GM19351 (cell line): ENCODE measurements at regions not wholly inside any gene's neighbourhood (a gene's known extent, or its start where the extent isn't known, plus 50 kb on each side); places are given as distances from the start of the nearest gene placed in this dataset.
"Not testable (repeated sequence)": the region's sequence is repeated elsewhere in the genome, so short reads cannot be mapped to it uniquely, and the experiment has no call there.

Experiments used
- ATAC-seq: cut with Tn5 transposase; IDR thresholded peaks from one replicate; pipeline ENCODE4 v1.9.1; 2021; ENCODE audit warnings: mild to moderate bottlenecking, moderate library complexity; ENCODE audit not compliant: unreplicated experiment

DNA sequence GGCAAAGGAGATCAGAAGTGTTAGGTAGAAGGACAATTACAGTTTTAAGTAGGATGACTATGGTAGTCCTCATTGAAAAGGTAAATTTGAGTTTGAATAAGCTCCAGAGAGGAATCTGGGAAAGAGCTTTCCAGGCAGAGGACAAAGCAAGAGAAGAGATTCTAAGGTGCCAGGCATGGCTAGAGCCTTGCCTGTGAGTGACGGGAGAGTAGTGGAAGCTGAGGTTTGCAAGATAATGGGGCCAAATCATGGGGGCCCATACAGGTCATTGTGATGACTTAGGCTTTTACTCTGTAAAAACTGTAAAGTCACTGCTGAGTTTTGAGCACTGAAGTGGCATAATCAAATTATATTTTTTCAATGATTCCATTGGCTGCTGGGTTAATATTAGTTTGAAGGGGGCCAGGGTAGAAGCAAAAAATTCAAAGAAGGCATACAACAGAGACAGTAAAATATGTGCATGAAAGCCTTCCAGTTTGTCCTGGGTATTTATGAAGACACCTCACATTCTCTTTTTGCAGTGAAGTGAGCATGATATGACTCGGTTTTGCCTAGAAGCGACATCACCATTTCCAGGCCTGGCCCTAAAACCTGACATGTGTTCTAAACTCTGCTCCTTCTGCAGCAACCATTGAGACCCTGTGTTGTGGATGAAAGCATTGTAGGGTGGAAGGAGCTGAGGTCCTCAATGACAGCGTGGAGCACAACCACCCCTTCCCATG, 279.8 kb upstream of the TNC start:
- ATAC-seq = peak; percentile 62

DNA sequence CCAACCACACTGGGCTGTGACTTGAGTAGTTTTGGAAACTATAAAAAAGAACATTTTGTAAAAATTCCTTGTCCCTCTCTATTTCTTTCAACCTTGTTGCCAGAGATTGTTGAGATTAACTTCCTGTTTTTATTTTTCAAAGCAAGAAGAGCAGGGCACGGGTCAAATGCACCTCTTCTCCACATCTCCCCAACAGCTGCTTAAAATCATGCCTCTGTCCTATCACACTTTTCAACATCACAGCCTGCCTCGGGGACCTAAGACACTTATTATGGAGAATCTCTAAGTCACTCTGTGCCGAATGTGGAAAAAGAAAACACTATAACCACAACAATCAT, 280.3 kb upstream of the TNC start:
- peak; percentile 59 for ATAC-seq

DNA sequence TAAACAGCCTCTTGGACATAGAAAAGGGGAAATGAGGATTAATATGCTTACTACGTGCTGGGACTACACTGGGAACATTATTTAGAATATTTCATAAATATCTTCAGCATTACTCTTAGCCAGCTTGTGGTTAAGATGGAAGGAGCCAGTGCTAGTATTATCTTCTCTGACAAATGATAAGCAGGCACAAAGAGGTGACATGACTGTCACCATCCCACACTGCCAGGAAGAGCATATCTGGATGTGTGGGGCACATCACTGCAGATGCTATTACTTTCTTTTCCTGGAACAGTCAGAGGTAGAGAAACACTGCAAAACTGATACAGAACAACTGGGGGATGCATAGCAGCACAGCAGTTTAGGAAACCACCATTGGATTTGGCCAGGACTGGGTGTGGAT, 281.0 kb upstream of the TNC start:
- no peak for ATAC-seq

DNA sequence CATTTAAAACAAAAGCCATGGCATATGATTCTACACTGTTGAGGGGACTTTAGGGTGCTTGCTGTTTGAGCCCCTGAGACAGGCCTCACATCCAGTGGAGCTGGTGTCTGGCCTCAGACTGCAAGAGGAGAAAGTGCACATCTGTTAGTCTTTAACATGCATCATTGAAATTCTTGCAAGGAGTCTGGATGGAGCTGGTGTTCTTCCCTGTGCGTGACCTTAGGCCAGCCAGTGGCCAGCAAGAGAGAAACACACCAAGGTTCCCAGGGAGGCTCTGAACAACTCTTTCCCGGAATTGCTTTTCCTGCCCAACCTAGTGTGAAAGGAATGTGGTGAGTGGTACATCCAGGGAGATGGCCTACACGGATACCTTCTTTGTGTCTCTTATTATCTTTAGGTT, 282.8 kb upstream of the TNC start:
- ATAC-seq = no peak

DNA sequence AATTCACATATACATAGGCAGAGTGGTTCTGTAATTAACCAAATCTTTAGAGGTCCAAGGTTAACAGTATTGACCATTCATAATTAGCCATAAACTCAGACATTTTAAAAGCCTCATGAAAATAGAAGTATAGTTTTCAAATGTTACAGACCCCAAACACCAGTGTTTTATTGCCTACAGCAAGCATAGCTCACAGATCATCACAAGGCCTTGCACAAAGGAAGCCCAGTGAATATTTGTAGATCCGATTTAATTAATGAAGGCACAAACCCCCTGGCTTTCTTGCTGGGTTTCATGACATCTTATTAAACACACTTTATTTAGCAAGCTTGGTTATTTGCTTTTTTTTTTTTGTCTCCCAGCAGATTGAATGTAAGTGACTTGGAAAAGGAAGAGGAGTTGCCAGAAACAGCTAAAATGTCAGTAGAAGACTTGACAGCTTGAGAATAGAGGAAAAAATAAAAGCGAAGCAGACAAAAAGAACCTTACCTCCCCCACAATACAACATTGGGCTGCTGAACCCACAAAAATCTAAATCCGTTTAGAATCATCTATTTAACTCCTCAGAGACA, 283.9 kb upstream of the TNC start:
- ATAC-seq = no peak

DNA sequence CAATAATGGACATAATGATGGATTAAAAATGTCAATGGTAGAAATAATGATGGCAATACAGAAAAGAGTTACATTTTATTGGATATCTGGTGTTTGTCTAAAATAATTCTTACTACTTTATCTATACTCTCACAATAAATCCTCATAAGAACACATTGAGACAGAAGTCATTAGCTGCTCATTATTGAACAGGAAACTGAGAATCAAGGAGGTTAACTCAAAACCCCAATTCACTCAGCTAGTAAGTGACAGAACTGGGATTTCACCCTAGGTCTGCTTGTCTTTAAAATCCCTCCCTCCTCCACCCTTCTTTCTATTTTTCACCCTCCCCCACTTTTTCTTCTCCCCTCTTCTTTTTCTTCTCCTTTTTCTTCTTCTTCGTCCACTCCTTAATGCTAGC, 285.8 kb upstream of the TNC start:
- ATAC-seq = no peak

DNA sequence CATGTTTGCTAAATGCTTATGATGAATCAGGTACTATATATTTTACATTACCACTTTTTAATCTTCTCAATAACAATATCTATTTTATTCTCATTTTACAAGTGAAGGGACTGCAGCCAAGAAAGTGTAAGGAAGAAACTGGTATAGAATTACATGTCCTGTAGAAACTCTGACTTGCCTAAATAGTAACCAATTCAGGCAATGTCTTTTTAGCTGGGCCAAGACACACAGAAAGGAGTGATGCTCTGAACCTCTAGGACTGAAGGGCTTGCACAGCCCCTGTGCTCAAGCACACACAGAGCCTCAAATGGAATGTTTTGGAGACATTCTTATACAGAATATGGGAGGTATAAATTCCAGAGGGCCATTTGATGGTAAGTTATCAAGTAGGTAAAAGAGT, 286.4 kb upstream of the TNC start:
- no peak for ATAC-seq

DNA sequence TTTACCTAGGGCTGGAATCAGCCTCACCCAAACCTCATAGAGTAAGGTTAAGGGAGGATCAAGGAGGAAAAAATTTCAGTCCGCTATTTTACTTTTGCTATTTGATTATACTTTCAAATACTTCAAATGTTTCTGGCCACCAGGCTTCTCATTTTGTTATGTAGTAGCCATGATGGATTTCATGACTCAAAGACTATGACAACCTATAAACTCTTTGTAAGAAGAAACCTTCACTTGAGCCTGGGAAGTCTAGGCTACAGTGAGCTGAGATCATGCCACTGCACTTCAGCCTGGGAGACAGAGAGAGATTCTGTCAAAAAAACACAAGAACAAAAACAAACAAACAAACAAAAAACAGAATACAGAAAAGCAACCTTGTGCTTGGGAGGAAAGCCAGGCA, 293.6 kb upstream of the TNC start:
- no peak for ATAC-seq

DNA sequence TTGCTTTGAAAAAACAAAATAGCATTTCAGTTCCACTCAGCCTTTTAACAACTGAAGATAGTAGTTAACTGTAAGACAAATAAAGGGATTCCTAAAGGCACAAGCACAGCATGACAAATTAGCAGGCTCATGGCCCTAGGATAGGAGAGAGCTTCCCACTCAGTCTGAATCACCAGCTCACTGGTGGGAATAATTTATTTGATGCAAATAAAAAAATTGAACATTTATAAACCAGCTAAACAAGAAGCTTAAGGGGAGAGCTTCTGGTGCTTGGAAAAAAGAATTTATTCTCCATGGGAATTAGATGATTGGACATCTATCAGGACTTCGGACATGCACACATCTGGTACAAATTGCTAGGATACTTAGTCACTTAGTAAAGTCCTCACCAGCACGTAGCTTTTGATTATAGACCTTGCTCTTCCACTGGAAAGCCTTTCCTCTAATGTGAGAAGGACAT, 294.1 kb upstream of the TNC start:
- no peak for ATAC-seq

DNA sequence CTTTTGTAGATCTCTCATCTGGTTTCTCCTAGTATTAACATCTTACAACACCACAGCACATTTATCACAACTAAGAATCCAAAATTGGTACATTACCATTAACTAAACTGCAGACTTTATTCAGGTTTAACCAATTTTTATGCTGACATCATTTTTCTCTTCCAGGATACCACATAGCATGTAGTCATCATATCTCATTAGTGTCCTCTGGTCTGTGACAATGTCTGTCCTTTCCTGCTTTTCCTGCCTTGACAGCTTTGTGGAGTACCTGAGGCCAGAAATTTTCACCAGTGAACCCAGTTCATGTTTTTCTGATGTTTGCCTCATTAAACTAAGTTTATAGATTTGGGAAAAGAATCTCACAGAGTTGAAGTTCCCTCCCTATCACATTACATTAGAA, 294.7 kb upstream of the TNC start:
- ATAC-seq = no peak

DNA sequence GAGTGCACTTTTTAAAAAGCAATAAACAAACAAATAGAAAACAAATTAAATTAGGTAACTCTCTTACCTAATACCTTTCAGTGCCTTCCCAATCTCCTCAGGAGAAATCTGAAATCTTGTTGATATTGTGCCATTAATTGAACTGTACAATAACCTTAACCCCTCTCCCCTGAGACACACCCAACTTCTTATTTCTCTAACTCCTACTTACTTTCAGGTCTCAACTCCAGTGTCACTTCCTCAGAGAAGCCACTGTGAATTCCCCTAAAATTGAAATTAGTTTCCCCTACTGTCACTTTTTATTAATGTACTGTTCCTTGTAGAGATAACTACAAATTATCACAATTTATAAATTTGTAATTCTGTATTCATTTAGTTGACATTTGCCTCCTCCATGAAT, 295.3 kb upstream of the TNC start:
- peak; percentile 67 for ATAC-seq

DNA sequence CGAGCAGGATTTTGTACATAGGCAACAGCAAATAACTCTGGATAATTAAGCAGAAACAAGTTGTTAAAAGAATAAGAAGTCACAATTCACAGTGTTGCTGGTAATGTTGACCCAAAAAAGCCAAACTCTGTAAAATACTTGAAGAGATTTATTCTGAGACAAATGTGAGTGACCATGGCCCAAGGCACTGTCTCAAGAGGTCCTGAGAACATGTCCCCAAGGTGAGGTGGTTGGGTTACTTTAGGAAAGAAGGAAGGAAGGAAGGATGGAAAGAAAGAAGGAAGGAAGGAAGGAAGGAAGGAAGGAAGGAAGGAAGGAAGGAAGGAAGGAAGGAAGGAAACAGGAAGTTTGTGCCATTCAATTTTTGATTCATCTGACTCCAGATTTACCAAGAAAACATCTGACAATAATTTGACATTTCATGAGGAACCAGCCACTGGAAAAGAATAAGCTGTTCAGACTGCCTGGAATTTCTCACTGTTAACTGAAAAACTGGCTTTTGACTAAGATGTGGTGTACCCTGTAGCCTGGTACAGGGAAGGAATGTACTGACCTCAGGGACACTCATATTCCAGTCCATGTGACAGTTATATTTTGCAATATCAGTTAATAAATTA, 295.9 kb upstream of the TNC start:
- peak; percentile 6 for ATAC-seq

DNA sequence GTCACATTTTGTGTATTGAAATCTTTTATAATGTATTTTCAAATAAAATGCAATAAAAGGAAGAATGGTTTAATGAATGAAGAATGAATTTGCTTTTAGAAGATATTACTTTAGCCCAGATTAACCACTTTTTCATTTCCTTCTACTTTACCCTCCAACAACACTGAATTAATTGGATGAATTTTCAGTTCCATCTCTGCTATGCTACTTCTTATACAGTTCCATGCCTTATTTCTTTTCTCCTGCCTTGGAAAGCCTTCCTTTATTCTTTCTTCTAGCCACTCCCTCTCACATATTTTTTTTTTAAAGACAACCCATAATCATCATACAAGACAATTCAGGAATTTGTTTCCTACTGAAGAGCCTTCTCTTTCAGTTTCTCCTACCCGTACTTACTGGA, 296.6 kb upstream of the TNC start:
- no peak for ATAC-seq

DNA sequence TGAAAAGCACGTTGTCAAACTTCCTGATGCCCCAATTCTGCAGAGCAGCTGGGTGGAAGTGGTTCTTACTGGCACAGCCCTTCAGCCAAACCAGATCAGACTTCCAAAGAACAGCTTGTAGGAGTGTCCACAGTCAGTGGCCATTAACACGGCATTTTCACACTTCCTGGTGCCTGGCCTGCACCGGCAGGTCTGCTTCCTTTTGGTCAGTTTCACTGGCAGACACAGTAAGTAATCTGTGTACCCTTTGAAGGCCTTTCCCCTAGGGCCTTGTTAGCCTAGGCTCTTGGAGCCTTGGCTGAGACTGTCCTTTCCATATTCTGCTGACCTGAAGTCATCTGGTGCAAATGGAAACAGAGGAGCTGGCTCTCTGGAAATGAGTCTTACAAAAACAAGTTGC, 297.5 kb upstream of the TNC start:
- no peak for ATAC-seq

DNA sequence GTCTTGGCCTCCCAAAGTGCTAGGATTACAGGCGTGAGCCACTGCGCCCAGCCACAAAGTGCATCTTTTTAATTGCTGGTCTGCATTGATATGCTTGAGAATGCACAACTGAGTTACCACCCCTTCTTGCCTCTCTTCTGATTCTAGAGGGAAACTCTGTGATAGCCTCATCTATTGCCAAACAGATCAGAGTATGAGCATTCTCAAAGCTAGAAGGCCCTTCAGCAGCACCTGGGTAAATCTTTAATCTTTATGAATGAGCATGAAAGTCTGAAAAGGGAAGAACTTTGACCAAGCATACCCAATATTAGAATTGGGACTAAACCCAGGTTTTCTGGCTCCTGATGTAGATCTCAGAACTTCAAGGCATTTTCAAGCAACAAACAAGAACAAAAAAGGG, 298.3 kb upstream of the TNC start:
- ATAC-seq = no peak

DNA sequence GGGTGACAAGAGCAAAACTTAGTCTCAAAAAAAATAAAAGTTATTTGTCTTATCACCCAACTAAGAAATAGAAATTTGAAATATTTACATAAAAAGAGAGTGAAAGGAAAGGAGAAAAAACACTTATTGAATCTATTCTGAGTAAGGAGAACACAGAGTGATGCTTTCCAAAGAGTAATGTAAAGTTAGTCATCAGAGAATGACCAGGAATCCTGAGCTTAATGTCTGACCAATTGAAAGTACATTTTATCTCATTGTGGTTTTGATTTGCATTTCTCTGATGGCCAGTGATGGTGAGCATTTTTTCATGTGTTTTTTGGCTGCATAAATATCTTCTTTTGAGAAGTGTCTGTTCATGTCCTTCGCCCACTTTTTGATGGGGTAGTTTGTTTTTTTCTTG, 300.2 kb upstream of the TNC start:
- ATAC-seq = not testable (repeated sequence)

DNA sequence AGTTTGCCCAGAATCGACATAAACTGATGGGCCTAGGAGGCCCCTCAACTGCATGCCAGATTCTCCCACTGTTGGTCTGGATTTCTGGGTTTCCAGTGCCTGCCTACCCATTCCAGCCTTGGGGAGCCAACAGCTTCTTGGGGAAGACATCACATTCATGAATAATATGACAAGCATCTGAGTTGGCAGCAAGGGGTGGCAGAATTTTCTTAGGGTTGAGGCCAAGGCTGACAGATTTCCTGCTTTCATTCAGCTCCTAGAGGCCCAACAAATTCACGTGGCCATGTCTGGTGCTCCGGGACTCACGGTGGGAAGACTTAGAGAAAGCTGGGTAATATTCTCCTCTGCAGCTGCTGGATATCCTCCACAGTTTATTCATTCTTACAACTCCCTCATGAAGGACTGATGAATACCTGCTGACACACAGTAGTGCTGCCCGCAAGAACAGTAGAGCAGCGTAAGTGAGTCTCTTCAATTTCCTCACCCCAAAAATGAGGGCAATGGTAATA, 305.0 kb upstream of the TNC start:
- no peak for ATAC-seq

DNA sequence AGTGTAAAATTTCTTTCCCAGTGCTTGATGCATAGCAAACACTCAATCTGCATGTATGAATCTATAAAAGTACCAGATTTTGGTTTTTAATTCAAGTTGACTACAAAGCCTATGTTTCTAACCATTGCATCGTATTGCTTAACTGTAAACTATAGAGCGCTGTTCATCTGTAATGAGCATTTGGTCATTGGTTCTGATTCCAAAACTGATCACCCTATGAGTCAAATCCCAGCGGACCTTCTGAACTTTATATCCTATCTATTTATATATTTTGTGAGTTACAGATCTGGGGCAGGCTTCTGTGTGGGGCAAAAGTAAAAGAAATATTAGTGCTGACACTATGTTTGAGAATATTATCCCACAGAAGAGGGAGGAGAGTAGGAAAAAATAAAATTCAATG, 305.7 kb upstream of the TNC start:
- no peak for ATAC-seq

DNA sequence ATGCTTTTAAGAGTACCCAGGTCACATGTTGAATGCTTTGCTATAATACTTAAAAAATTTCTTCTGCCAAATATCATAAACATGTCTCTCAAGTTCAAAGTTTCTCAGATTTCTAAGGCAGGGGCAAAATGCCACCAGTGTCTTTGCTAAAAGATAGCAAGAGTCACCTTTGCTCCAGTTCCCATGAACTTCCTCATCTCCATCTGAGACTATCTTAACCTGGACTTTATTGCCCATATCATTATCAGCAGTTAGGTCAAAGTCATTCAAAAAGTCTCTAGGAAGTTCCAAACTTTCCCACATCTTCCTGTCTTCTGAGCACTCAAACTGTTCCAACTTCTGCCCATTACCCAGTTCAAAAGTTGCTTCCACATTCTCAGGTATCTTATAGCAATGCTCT, 307.6 kb upstream of the TNC start:
- ATAC-seq = no peak

DNA sequence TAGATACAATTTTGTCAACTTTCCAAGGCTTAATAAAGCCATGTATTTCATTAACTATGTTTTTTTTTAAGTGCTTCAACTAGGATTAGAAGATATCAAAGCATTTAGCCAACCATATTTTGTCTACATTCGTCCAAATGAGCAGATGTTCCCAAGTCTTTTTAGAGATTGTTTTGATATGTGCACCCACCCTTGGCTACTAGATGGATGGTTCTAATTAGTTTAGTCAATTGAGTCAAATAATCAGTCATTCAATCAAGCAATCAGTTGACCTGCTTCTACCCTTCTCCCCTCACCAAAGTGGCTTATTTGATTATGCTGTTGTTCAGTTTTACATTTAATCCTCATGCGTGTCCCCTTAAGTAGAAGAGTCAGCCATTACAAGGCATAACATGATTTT, 319.5 kb upstream of the TNC start:
- ATAC-seq = no peak

DNA sequence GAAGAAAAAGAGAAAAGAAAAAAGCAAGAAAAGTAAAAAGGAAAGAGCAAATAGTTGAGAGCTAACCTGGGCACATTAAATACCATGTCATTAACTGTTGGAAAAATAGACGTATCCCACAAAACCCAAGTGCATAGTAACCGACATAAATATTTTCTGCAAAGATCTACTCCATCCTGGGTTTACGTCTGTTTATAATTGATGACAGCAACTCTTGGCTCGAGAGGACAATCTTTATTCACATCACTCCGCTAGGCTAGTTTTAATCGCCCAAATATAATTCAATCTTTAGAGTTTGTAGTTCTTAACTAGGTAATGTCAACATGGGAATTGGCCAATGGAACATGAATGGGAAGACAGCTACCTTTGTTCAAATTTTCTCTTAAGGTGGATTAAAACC, 321.7 kb upstream of the TNC start:
- ATAC-seq = no peak

DNA sequence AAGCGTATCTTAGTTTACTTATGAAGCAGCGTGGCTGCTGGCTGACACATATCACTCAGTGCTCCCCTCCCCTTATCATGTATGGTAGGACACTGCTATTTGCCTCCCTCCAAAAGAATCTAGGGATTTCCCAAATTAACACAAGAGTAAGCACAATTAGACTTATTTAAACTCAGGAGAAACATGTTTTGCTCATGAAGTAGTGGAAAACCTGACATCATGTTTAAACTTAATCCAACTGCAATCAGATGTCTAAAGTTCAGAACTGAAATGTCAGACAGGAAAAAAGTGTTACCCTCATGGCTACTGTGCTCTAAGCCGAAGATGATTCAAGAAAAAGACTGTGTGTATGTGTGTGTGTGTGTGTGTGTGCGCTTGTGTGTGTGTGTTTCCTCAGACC, 324.1 kb upstream of the TNC start:
- no peak for ATAC-seq

DNA sequence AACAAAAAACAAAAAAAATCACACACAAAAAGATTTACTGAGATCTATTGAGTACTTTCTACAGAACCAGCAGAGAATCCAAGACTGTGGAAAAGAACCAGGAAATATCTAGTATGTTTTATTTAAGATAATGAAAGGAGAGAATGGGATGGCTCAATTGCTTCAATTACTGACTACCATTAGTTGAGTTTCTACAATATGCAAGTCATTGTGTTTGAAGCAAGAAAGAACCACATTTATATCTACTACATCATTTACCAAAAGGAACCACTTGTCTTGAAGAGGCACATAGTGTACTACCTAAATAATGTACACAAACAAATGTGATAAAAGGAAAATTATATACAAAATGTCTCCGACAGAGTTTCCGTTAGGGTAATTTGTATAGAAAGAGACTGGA, 325.9 kb upstream of the TNC start:
- ATAC-seq = no peak
